Activated T-cell treated with anti-CD3 and anti-CD28 coated beads for 48 hours (primary cell): ENCODE measurements at regions not wholly inside any gene's neighbourhood (a gene's known extent, or its start where the extent isn't known, plus 50 kb on each side); places are given as distances from the start of the nearest gene placed in this dataset.
"Not testable (repeated sequence)": the region's sequence is repeated elsewhere in the genome, so short reads cannot be mapped to it uniquely, and the experiment has no call there.

Source experiments
- DNase-seq: peaks from one replicate; pipeline ENCODE4 v3.0.0-alpha.2; 2020; ENCODE audit warnings: low read depth

DNA sequence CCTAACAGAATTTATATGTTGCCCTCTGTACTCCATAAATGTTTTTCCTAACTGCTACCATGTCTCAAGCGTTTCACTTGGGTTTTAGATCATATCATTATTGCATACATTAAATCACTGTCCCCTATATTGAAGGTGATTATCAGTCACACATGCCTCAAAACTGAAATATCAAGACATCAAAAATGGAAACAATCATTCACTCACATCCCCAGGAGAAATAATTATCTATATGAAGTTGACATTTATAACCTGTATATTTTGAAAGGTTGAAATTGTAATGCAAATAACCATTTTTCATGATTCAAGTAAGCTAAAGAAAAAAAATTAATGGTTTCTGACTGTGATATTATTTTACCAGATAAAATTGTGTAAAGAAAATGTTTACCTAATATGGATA is 1695.0 kb downstream of the SLITRK1 start:
- DNase-seq, result no peak

DNA sequence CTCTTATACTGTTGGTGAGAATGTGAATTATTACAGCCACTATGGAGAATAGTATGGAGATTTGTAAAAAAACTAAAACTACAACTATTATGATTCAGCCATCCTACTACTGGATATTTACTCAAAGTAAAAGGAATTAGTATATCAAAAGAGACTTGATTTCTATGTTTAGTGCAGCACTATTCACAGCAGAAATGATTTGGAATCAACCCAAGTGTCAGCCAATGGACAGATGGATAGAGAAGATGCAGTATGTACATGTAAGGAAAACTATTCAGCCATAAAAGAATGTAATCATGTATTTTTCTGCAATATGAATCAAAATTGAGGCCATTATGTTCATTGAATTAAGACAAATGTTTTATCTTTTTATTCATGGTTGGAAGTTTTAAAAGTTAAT is 1705.5 kb downstream of the SLITRK1 start:
- no peak for DNase-seq

- DNase-seq, result no peak
These were observed 1716.7 kb downstream of the SLITRK1 start for GRCh38 chr13:82165396-82166174.

- not testable (repeated sequence) for DNase-seq
These were observed 1717.4 kb downstream of the SLITRK1 start for GRCh38 chr13:82164780-82165395.

DNA sequence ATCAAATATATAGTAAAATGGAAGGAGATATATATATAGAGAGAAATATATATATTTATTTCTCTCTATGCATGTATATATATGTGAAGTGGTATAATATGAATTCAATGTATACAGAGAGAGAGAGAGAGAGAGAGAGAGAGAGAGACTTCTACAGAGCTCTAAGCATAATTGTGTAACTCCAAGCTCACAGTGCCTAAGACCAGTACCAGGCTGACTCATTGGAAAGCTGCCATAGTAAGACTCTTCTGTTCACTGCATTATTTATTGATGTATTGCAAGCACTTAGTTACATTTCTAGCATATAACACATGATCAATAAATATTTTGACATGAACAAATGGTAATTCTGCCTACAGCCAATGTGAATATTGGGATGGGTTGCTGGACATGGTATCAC is 1734.7 kb downstream of the SLITRK1 start:
- DNase-seq, result no peak

GRCh38 chr13:82136880-82137279 is 1745.4 kb downstream of the SLITRK1 start:
- DNase-seq, result no peak

DNA sequence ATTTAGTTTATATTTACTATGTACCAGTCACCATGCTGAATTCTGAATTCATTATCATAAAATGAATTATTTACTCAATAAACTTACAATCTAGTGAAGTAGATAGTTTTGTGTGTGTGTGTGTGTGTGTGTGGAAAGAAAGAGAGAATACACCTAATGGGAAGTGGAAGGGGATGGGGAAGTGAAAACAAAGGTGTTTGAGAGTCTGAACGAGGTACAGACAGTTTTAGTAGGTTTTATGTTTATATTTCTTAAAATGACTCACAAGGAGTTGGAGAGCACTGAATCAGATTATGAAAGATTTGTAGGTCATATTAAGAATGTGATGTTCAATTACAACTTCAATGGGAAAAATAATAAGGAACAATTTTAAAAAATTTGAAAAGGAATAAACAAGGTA is 1753.0 kb downstream of the SLITRK1 start:
- no peak for DNase-seq

GRCh38 chr13:82118589-82118988 is 1763.7 kb downstream of the SLITRK1 start:
- no peak for DNase-seq

- DNase-seq, result no peak
These were observed 1765.8 kb downstream of the SLITRK1 start for GRCh38 chr13:82116422-82116989.

- no peak for DNase-seq
These were observed 1766.9 kb downstream of the SLITRK1 start for GRCh38 chr13:82115391-82115790.

- no peak for DNase-seq
These were observed 1755.3 kb upstream of the SPRY2 start for GRCh38 chr13:82096256-82096655.

GRCh38 chr13:82092312-82092711 is 1751.4 kb upstream of the SPRY2 start:
- DNase-seq, result no peak

DNA sequence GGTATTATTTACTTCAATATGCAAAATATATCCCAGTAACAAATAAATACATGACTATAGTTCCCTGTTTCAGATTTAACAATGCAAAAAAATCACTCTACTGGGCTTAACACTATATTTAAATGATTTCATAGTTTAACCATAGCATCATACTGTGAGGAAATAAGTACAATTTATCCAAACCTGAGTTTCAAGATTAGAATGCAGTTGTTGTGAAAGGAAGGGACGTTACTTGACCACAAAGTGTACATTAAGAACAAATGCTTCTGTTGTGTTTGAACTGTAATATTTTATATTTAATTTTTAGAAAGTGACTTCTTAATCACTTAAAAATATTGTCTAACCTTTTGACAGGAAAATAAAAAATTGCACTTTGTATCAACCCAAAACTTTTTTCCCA is 1747.9 kb upstream of the SPRY2 start:
- no peak for DNase-seq

DNA sequence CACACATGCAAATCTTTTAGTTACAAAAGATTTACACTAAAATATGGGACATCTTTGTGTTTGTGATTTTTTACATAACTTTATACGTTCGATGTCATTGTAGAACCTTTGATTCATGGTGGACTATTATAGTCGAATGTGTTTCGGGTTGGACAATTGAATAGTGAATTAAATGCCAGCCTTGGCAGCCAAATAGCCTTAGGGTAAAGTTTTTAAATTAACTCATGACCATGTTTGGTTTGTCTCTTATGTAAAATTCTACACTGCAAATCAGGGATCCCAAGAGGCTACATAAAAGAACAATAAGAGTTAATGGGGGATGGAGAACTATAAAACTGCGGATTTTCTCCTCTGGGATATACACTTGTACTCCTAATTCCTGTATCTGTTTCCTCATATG is 1735.6 kb upstream of the SPRY2 start:
- DNase-seq, result no peak

- DNase-seq, result no peak
These were observed 1729.5 kb upstream of the SPRY2 start for GRCh38 chr13:82070416-82070815.

DNA sequence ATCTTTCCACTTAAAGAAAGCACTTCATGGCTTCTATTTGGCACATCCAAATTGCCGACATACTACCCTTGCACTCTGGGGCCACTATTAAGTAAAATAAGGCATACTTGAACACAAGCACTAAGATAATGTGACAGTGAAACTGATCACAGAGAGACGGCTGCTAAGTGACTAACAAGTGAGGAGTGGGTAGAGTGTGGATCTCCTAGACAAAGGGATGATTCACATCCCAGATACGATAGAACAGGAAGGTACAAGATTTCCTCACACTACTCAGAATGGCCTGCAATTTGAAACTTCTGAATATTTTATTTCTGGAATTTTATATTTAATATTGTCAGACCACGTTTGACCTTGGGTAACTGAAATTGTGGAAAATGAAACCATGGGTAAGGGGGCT is 1721.8 kb upstream of the SPRY2 start:
- DNase-seq, result no peak

GRCh38 chr13:82058364-82058763 is 1717.4 kb upstream of the SPRY2 start:
- no peak for DNase-seq

- DNase-seq, result not testable (repeated sequence)
These were observed 1704.4 kb upstream of the SPRY2 start for GRCh38 chr13:82045316-82045715.

GRCh38 chr13:82036602-82037001 is 1695.7 kb upstream of the SPRY2 start:
- no peak for DNase-seq

DNA sequence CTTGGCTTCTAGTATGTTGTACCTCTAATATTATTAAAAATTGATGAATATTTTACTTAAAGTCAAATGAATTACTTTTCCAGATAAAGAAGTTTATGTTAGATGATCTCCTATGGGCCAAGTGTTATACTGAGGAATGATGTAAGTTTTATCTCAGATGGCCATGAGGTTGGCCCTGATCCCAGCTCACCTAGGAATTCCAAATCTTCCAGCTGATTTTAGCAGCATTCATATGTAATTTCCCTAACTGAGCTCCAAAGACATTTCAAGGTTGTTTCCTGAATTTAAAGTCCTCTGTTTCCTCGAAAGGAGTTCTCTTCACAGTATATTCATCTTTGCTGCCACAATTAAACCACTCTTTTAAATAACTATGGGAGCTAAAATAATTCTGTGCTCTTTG is 1670.4 kb upstream of the SPRY2 start:
- no peak for DNase-seq

DNA sequence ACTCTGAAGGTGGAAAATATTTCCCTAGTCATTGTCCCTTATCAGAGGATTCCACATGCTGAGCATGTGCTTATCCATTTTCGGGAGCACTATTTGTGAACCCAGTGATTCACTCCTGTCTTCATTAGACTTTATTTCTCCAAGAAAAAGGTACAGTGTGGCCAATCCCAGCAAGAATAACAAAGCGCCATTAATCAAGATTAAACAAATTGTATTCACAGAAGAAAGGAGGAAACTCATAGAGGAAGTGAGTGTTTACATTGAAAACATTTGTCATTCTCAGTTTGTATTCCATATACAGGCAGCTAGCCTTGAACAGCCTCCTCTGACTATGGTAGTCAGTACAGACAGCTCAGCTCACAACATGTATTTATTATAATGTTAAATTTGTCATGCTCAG is 1669.9 kb upstream of the SPRY2 start:
- no peak for DNase-seq

DNA sequence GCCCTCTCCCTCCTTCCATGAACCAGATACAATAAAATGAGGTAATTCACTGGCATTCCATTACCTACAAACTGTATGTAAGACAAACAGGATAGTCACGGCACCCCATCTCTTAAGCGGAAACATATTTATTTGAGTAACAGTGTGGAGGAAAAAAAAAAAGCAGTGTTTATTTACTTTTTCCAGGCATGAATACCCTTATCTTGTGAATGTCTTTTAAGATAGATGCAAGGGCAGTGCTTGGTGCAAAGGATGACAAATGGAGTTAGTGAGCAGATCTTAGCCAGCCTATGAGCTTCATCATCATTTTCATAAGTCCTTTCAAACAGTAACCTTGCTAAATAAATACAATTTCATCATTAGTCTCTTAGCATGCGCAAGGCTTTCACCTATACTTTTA is 1661.8 kb upstream of the SPRY2 start:
- no peak for DNase-seq

DNA sequence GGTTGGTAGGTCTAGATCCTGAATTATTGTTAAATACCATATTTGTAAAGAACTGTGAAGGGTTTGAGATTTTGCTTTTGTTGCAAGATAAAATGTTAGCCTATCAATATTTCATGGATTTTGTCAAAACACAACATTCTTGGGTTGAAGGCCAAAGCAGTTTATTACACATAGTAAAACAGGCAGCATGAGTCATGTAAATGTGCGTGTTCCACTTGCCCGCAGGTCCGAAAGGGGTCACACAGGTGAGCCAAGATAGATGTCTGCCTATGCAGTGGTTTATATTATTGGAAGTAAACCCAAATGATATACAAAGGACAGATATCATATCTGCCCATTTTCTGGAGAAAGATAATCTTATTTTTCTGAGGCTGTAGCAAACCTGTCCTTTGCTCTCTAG is 1654.4 kb upstream of the SPRY2 start:
- no peak for DNase-seq

- DNase-seq, result no peak
These were observed 1649.7 kb upstream of the SPRY2 start for GRCh38 chr13:81990652-81991051.
